NCI-H2196 treated with DMSO at 0.1 percent for 48 hours (cell line): ENCODE measurements at regions not wholly inside any gene's neighbourhood (a gene's known extent, or its start where the extent isn't known, plus 50 kb on each side); places are given as distances from the start of the nearest gene placed in this dataset.

Experiments used
- DNase-seq: peaks from one replicate; lab custom pipeline; 2025; ENCODE audit not compliant: unreplicated experiment; lab: John Stamatoyannopoulos, UW

- DNase-seq: no peak
Measured at GRCh38 chr17:72297326-72298115, 176.7 kb downstream of the SOX9 start.

- no peak for DNase-seq
Measured at GRCh38 chr17:72299100-72299499, 178.3 kb downstream of the SOX9 start.

- no peak for DNase-seq
Measured at GRCh38 chr17:72299592-72299991, 178.8 kb downstream of the SOX9 start.

- no peak for DNase-seq
Measured at GRCh38 chr17:72301887-72302286, 181.1 kb downstream of the SOX9 start.

GRCh38 chr17:72302735-72303134, 181.9 kb downstream of the SOX9 start:
- no peak for DNase-seq

- DNase-seq: no peak
Measured at GRCh38 chr17:72303787-72304733, 183.2 kb downstream of the SOX9 start.

GRCh38 chr17:72304859-72305258, 184.0 kb downstream of the SOX9 start:
- DNase-seq: no peak

GRCh38 chr17:72305472-72305871, 184.7 kb downstream of the SOX9 start:
- no peak for DNase-seq

- no peak for DNase-seq
Measured at GRCh38 chr17:72306037-72306436, 185.2 kb downstream of the SOX9 start.

GRCh38 chr17:72307836-72308235, 187.0 kb downstream of the SOX9 start:
- no peak for DNase-seq

- no peak for DNase-seq
Measured at GRCh38 chr17:72308744-72309385, 188.0 kb downstream of the SOX9 start.

GRCh38 chr17:72311004-72311403, 190.2 kb downstream of the SOX9 start:
- no peak for DNase-seq

GRCh38 chr17:72315122-72315913, 194.5 kb downstream of the SOX9 start:
- no peak for DNase-seq

GRCh38 chr17:72318131-72318530, 197.3 kb downstream of the SOX9 start:
- DNase-seq: no peak

GRCh38 chr17:72321896-72322295, 201.1 kb downstream of the SOX9 start:
- no peak for DNase-seq

GRCh38 chr17:72332367-72332766, 211.5 kb downstream of the SOX9 start:
- DNase-seq: no peak

- DNase-seq: no peak
Measured at GRCh38 chr17:72333570-72333969, 212.8 kb downstream of the SOX9 start.

GRCh38 chr17:72334205-72334604, 213.4 kb downstream of the SOX9 start:
- no peak for DNase-seq

GRCh38 chr17:72336026-72336803, 215.4 kb downstream of the SOX9 start:
- no peak for DNase-seq

- no peak for DNase-seq
Measured at GRCh38 chr17:72336804-72337070, 215.9 kb downstream of the SOX9 start.
